T-helper 17 cell (primary cell): ENCODE measurements at regions not wholly inside any gene's neighbourhood (a gene's known extent, or its start where the extent isn't known, plus 50 kb on each side); places are given as distances from the start of the nearest gene placed in this dataset.
"Not testable (repeated sequence)": the region's sequence is repeated elsewhere in the genome, so short reads cannot be mapped to it uniquely, and the experiment has no call there.

Source experiments
- ATAC-seq: fragments of 150-1000 bp; cut with Tn5 transposase; 2 replicates; pipeline ENCODE4 v1.10.0; 2021; ENCODE audit warnings: mild to moderate bottlenecking, moderate library complexity
- DNase-seq, 3 donors: peaks; one replicate each; pipeline versions ENCODE4 v3.0.0 to v3.0.0-alpha.2; 2020 to 2021
- H3K9me3 ChIP-seq: one replicate; pipeline ENCODE4 v1.7.0; 2013; ENCODE audit warnings: low read length, mild to moderate bottlenecking; ENCODE audit not compliant: control insufficient read depth, poor library complexity, severe bottlenecking
- H3K27ac Mint-ChIP-seq: one replicate; pipeline ENCODE4 v1.8.0; 2022; ENCODE audit warnings: mild to moderate bottlenecking, moderate library complexity, mixed read lengths
- H3K27me3 Mint-ChIP-seq: one replicate; pipeline ENCODE4 v1.8.0; 2022; ENCODE audit warnings: mixed read lengths
- H3K36me3 Mint-ChIP-seq: one replicate; pipeline ENCODE4 v1.8.0; 2022; ENCODE audit warnings: low read depth, mixed read lengths
- H3K4me1 Mint-ChIP-seq: one replicate; pipeline ENCODE4 v1.8.0; 2022; ENCODE audit warnings: mild to moderate bottlenecking, mixed read lengths
- H3K4me3 Mint-ChIP-seq: one replicate; pipeline ENCODE4 v1.8.0; 2022; ENCODE audit warnings: mild to moderate bottlenecking, moderate library complexity, mixed read lengths

GRCh38 chr7:22028656-22029055 lies 83.0 kb upstream of the CDCA7L start:
- not testable (repeated sequence) for ATAC-seq, H3K36me3 Mint-ChIP-seq, H3K4me1 Mint-ChIP-seq, DNase-seq, H3K4me3 Mint-ChIP-seq, H3K9me3 ChIP-seq, H3K27ac Mint-ChIP-seq
- H3K27me3 Mint-ChIP-seq = peaks cover 18% of the 10 kb centered on the region

- peaks cover 18% of the 10 kb centered on the region for H3K27me3 Mint-ChIP-seq
- H3K9me3 ChIP-seq = no peaks in the 10 kb centered on the region
- no peak overlapping the region for H3K27ac Mint-ChIP-seq
- no peak overlapping the region for H3K4me3 Mint-ChIP-seq
- H3K4me1 Mint-ChIP-seq = peaks cover 2% of the 10 kb centered on the region
- ATAC-seq (no peak), DNase-seq (no peak)
- H3K36me3 Mint-ChIP-seq = no peaks in the 10 kb centered on the region
Measured at GRCh38 chr7:22027475-22027874, 81.8 kb upstream of the CDCA7L start.

- H3K36me3 Mint-ChIP-seq = no peaks in the 10 kb centered on the region
- peaks cover 2% of the 10 kb centered on the region for H3K4me1 Mint-ChIP-seq
- no peaks in the 10 kb centered on the region for H3K9me3 ChIP-seq
- DNase-seq = no peak
- H3K27me3 Mint-ChIP-seq = peaks cover 18% of the 10 kb centered on the region
- no peak for ATAC-seq
- H3K27ac Mint-ChIP-seq = no peak overlapping the region
- H3K4me3 Mint-ChIP-seq = no peak overlapping the region
Measured at GRCh38 chr7:22025983-22026382, 80.3 kb upstream of the CDCA7L start.

- DNase-seq (no peak), ATAC-seq (no peak)
- Mint-ChIP-seq H3K27me3 (peaks cover 18% of the 10 kb centered on the region), H3K36me3 (no peaks in the 10 kb centered on the region), H3K4me1 (peaks cover 2% of the 10 kb centered on the region), H3K27ac (no peak overlapping the region), H3K4me3 (no peak overlapping the region)
- H3K9me3 ChIP-seq = no peaks in the 10 kb centered on the region
Measured at GRCh38 chr7:22025075-22025474, 79.4 kb upstream of the CDCA7L start.

GRCh38 chr7:22019931-22020330 lies 74.2 kb upstream of the CDCA7L start:
- Mint-ChIP-seq H3K4me1 (no peaks in the 10 kb centered on the region), H3K27me3 (peaks cover 26% of the 10 kb centered on the region), H3K4me3 (no peak overlapping the region), H3K27ac (no peak overlapping the region), H3K36me3 (peaks cover 3% of the 10 kb centered on the region)
- ATAC-seq (no peak), DNase-seq (no peak)
- H3K9me3 ChIP-seq = no peaks in the 10 kb centered on the region

GRCh38 chr7:22016507-22016906 lies 70.8 kb upstream of the CDCA7L start:
- Mint-ChIP-seq H3K27me3 (peaks cover 44% of the 10 kb centered on the region), H3K4me3 (no peak overlapping the region), H3K36me3 (peaks cover 3% of the 10 kb centered on the region), H3K4me1 (no peaks in the 10 kb centered on the region), H3K27ac (no peak overlapping the region)
- DNase-seq = no peak
- ATAC-seq = no peak
- H3K9me3 ChIP-seq = no peaks in the 10 kb centered on the region

GRCh38 chr7:22013711-22014110 lies 68.0 kb upstream of the CDCA7L start:
- ATAC-seq = no peak
- no peak for DNase-seq
- Mint-ChIP-seq H3K36me3 (peaks cover 3% of the 10 kb centered on the region), H3K4me1 (no peaks in the 10 kb centered on the region), H3K27me3 (peaks cover 58% of the 10 kb centered on the region), H3K4me3 (no peak overlapping the region), H3K27ac (no peak overlapping the region)
- no peaks in the 10 kb centered on the region for H3K9me3 ChIP-seq

GRCh38 chr7:22008683-22009082 lies 63.0 kb upstream of the CDCA7L start:
- no peaks in the 10 kb centered on the region for H3K9me3 ChIP-seq
- Mint-ChIP-seq H3K36me3 (no peaks in the 10 kb centered on the region), H3K27ac (no peak overlapping the region), H3K4me1 (no peaks in the 10 kb centered on the region), H3K27me3 (peaks cover 58% of the 10 kb centered on the region), H3K4me3 (no peak overlapping the region)
- no peak for DNase-seq
- ATAC-seq = no peak

GRCh38 chr7:22008087-22008486 lies 62.4 kb upstream of the CDCA7L start:
- DNase-seq = no peak
- no peaks in the 10 kb centered on the region for H3K36me3 Mint-ChIP-seq
- no peaks in the 10 kb centered on the region for H3K9me3 ChIP-seq
- H3K4me1 Mint-ChIP-seq = no peaks in the 10 kb centered on the region
- H3K27ac Mint-ChIP-seq = peak overlapping the region; percentile 19
- H3K27me3 Mint-ChIP-seq = peaks cover 53% of the 10 kb centered on the region
- no peak overlapping the region for H3K4me3 Mint-ChIP-seq
- no peak for ATAC-seq

- Mint-ChIP-seq H3K4me3 (no peak overlapping the region), H3K4me1 (peaks cover 2% of the 10 kb centered on the region), H3K36me3 (no peaks in the 10 kb centered on the region), H3K27ac (no peak overlapping the region), H3K27me3 (peaks cover 44% of the 10 kb centered on the region)
- DNase-seq (no peak), ATAC-seq (no peak)
- no peaks in the 10 kb centered on the region for H3K9me3 ChIP-seq
Measured at GRCh38 chr7:22005151-22005550, 59.5 kb upstream of the CDCA7L start.

GRCh38 chr7:22002726-22003125 lies 57.0 kb upstream of the CDCA7L start:
- no peak for DNase-seq
- peaks cover 2% of the 10 kb centered on the region for H3K4me1 Mint-ChIP-seq
- peaks cover 31% of the 10 kb centered on the region for H3K27me3 Mint-ChIP-seq
- no peaks in the 10 kb centered on the region for H3K36me3 Mint-ChIP-seq
- H3K4me3 Mint-ChIP-seq = no peak overlapping the region
- no peak for ATAC-seq
- H3K27ac Mint-ChIP-seq = no peak overlapping the region
- H3K9me3 ChIP-seq = no peaks in the 10 kb centered on the region

- H3K9me3 ChIP-seq = no peaks in the 10 kb centered on the region
- DNase-seq = peak in 1 of 3 donors; percentile 13
- Mint-ChIP-seq H3K27ac (no peak overlapping the region), H3K27me3 (peaks cover 32% of the 10 kb centered on the region), H3K4me1 (peaks cover 2% of the 10 kb centered on the region), H3K4me3 (no peak overlapping the region), H3K36me3 (no peaks in the 10 kb centered on the region)
- peak; percentile 70 for ATAC-seq
Measured at GRCh38 chr7:22001345-22002004, 55.8 kb upstream of the CDCA7L start.

GRCh38 chr7:21999896-22000295 lies 54.2 kb upstream of the CDCA7L start:
- Mint-ChIP-seq H3K4me1 (peaks cover 2% of the 10 kb centered on the region), H3K27ac (no peak overlapping the region), H3K36me3 (no peaks in the 10 kb centered on the region), H3K27me3 (peaks cover 28% of the 10 kb centered on the region), H3K4me3 (no peak overlapping the region)
- H3K9me3 ChIP-seq = no peaks in the 10 kb centered on the region
- ATAC-seq (no peak), DNase-seq (no peak)

GRCh38 chr7:21996641-21997040 lies 50.9 kb upstream of the CDCA7L start:
- Mint-ChIP-seq H3K4me3 (no peak overlapping the region), H3K4me1 (peaks cover 2% of the 10 kb centered on the region), H3K36me3 (no peaks in the 10 kb centered on the region), H3K27ac (no peak overlapping the region), H3K27me3 (peaks cover 37% of the 10 kb centered on the region)
- no peaks in the 10 kb centered on the region for H3K9me3 ChIP-seq
- DNase-seq = no peak
- no peak for ATAC-seq
